ENCODE measurements at regions not wholly inside any gene's neighbourhood (a gene's known extent, or its start where the extent isn't known, plus 50 kb on each side); places are given as distances from the start of the nearest gene placed in this dataset.

DNA sequence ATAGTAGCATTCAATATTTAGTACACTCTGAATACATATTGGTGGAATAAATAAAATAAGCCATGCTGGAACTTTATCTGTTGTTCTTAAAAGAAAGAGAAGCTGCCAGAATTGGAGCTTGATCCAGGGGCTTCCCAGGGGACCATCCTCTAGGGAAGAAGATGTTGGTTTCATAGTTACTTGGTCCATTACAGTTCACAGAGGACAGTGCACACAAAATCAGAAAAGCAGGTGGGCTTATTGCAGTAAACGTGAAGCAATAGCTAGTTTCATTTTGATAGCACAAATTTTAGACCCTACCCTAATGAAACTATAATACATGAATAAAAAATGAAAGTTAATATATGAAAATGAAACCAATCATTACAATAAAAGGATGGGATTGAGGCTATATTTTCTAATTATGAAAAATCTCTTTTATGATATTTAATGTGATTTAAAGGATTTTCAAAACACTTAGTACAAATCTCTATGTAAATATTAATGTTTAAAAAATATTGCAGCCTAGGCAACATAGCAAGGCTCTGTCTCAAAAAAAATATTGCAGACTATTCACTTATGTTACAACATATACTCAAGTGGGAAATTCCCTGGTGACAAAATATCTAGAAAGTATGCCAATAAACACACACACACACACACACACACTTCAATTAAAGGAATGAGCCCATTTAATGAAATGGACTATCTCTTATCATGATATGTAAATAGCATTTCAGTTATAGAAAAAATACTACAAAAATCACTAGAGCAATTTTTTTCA lies 227.0 kb upstream of the MARCKS start:
- in situ Hi-C loops (cut with HindIII; ENCODE audit: low sequenced_read_pairs), result no loop called here
- no peak for DNase-seq (ENCODE audit: low read depth)
- TF ChIP-seq, protein P1, sequence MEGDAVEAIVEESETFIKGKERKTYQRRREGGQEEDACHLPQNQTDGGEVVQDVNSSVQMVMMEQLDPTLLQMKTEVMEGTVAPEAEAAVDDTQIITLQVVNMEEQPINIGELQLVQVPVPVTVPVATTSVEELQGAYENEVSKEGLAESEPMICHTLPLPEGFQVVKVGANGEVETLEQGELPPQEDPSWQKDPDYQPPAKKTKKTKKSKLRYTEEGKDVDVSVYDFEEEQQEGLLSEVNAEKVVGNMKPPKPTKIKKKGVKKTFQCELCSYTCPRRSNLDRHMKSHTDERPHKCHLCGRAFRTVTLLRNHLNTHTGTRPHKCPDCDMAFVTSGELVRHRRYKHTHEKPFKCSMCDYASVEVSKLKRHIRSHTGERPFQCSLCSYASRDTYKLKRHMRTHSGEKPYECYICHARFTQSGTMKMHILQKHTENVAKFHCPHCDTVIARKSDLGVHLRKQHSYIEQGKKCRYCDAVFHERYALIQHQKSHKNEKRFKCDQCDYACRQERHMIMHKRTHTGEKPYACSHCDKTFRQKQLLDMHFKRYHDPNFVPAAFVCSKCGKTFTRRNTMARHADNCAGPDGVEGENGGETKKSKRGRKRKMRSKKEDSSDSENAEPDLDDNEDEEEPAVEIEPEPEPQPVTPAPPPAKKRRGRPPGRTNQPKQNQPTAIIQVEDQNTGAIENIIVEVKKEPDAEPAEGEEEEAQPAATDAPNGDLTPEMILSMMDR (IDR thresholded peaks at IDR 0.05; ENCODE audit: low read depth, low read length, missing control alignments), result no peak

DNA sequence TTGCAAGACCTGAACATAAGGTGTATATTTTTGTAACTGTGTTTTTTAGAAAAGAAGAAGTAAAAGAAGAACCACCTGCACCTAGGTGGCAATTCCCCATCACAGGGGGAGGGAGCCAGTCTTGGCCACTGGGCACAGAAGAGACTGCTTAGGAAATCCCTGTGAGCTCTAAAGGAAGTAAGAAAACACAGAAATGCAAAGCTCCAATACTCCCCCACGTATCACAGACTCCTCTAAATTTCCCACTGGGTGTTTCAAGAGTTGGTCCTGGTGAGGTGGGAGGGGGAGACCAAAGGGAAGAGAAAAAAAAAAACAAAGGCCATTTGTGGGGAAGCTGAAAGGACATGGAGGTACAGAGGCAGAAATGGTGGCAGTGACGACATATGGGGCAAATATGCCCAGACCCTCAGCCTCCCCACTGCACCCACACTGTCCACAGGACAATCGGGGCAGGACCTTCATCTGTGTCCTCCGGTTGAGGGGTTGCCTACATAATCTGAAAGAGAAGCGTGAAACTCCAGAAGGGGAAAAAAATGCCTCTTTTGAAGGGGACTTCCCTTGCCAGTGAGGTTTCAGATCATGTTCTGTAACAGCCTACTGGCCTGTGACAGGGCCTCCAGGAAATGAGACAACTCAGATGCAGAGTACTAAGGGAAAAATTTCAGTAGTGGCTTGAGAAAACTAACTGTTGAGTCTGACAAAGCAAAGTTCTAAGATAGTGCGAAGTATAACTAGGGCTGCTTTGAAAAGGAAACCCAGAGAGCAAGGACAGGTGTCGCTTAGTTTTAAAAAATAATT lies 226.2 kb upstream of the MARCKS start:
- in situ Hi-C loops (cut with HindIII; ENCODE audit: low sequenced_read_pairs), result no loop called here
- H3K4me3 ChIP-seq (ENCODE audit: low read depth, low read length), result no peak overlapping the region
- TF ChIP-seq, protein P1 (IDR thresholded peaks at IDR 0.05; ENCODE audit: low read depth, low read length, missing control alignments), result no peak
- DNase-seq (ENCODE audit: low read depth), result no peak

More for the DNA sequence above, 227.0 kb upstream of the MARCKS start:
- no peak overlapping the region for H3K4me3 ChIP-seq (ENCODE audit: low read depth, low read length)

DNA sequence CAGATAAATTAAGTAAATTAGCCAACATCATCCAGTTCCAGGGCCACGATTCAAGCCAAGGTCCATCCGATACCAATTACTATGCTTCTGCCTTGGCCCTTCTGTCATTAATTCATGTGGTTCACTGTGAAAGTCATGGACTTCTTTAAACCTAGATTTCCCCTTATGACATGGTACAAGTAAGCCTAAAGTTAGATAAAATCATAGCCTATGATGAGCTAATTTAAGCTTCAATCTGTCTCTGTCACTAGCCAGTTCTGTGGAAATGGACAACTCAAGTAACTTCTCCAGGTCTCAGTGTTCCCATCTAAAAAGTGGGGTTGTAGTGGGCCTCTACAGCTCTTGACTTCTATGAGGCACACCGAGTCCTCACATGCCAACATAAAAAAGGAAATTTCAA lies 225.5 kb upstream of the MARCKS start:
- no peak for DNase-seq (ENCODE audit: low read depth)
- in situ Hi-C loops (cut with HindIII; ENCODE audit: low sequenced_read_pairs), result no loop called here
- H3K4me3 ChIP-seq (ENCODE audit: low read depth, low read length), result no peak overlapping the region
- TF ChIP-seq, protein P1 (IDR thresholded peaks at IDR 0.05; ENCODE audit: low read depth, low read length, missing control alignments), result no peak

DNA sequence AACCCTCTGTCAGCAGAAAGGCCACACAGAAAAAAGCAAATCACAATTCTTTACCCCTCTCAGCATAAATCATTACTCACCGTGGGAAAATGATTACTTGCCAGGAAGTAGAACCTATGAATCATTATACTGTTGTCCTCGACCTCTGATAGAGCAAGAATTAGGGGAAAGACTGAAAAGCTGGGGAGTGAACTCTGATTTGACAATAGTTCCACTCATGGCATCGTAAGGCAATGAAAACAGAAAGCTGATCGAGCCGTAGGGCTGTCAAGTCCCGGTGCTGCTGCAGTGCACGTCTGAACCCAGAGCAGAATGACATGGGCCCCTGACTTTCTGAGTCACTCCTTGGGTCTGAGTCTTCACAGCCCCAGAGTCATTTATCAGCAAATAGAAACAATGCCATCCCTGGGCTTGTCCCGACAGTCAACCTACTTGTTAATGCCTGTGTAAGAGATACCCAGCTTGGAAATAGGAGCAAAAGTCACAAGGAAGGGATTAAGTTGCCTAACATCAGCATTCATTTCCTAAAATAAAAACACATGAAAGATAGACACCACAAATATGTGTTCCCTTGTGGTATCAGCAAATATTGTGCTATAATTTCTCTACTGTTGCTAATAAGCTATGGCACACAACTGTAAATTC lies 224.8 kb upstream of the MARCKS start:
- DNase-seq (ENCODE audit: low read depth), result peak; percentile 78
- no peak overlapping the region for H3K4me3 ChIP-seq (ENCODE audit: low read depth, low read length)
- TF ChIP-seq, protein P1 (IDR thresholded peaks at IDR 0.05; ENCODE audit: low read depth, low read length, missing control alignments), result no peak
- in situ Hi-C loops (cut with HindIII; ENCODE audit: low sequenced_read_pairs), result no loop called here

DNA sequence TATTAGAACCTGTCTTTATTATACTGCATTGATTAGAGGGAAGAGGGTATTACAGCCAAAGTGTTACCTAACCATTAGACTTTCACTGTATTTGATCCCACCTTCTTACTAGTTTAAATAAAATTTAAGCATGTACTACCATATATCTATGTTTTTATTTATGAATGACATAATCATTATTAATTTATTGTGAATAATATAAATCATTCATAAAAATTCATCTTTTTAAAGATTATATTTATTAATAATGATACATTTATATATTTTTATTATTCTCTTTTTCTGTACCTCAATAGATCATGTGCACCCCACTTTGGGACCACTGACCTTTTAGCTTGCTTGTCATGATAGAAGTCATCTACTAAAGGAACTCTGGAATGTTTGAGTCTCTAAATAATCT lies 223.5 kb upstream of the MARCKS start:
- H3K4me3 ChIP-seq (ENCODE audit: low read depth, low read length), result no peak overlapping the region
- in situ Hi-C loops (cut with HindIII; ENCODE audit: low sequenced_read_pairs), result no loop called here
- no peak for DNase-seq (ENCODE audit: low read depth)
- TF ChIP-seq, protein P1 (IDR thresholded peaks at IDR 0.05; ENCODE audit: low read depth, low read length, missing control alignments), result no peak

DNA sequence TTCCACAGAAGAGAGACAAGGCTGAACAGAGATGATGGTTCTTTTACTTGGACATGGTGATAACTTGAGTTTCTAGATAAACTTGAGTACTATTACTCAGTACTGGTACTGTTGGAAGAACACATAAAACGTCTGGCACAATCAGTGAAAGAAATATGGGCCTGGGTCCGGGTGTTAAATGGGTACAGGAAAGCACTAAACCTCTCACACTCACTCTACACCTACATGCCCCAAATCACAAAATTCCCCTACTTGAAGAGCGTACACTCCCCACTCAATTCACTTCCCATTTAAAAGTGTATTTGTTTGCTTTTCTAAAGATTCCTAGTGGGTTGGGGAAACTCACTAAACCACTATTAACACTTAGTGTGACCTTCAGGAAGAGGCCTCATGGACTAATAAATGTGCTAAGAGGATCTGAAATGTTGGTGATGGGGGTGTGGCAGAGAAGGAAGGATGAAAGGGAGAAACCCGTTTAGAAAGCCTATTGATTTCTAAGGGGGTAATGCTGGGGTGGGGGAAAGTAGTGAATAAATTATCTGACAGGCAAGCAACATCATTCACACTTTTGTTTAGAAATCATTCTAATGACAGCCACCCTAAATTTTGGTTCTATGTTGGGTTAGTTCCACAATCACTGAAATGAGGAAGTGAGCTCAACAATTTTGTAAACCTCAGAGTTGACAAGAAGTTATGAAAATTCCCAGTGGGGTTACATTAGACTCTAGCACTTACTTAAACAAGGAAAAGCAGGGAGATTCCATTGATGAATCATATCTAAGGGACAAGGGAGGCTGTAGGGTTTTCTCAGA lies 222.6 kb upstream of the MARCKS start:
- no peak for DNase-seq (ENCODE audit: low read depth)
- H3K4me3 ChIP-seq (ENCODE audit: low read depth, low read length), result no peak overlapping the region
- in situ Hi-C loops (cut with HindIII; ENCODE audit: low sequenced_read_pairs), result no loop called here
- TF ChIP-seq, protein P1 (IDR thresholded peaks at IDR 0.05; ENCODE audit: low read depth, low read length, missing control alignments), result no peak

Measured in astrocyte of the cerebellum (primary cell).